ENCODE measurements at regions not wholly inside any gene's neighbourhood (a gene's known extent, or its start where the extent isn't known, plus 50 kb on each side); places are given as distances from the start of the nearest gene placed in this dataset.

DNA sequence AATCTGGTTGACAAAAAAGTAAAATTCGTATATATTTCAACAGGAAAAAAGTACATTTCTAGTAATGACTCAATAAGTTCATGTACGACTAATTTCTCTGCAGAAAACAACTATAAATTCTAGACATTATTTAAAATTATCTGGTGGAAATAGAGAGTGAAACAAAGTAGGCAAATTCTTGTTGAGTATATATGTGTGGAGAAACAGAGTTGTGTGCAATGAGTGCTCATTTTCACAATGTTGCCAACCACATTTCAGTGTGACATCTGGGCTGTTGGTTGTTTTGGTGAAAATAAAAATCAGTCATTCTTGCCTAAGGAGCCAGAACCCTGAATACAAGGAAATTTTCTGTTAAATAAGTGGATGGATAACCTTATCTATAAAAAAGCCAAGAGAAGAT lies 372.0 kb upstream of the NDST4 start:
- TF ChIP-seq, protein P1, sequence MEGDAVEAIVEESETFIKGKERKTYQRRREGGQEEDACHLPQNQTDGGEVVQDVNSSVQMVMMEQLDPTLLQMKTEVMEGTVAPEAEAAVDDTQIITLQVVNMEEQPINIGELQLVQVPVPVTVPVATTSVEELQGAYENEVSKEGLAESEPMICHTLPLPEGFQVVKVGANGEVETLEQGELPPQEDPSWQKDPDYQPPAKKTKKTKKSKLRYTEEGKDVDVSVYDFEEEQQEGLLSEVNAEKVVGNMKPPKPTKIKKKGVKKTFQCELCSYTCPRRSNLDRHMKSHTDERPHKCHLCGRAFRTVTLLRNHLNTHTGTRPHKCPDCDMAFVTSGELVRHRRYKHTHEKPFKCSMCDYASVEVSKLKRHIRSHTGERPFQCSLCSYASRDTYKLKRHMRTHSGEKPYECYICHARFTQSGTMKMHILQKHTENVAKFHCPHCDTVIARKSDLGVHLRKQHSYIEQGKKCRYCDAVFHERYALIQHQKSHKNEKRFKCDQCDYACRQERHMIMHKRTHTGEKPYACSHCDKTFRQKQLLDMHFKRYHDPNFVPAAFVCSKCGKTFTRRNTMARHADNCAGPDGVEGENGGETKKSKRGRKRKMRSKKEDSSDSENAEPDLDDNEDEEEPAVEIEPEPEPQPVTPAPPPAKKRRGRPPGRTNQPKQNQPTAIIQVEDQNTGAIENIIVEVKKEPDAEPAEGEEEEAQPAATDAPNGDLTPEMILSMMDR (IDR thresholded peaks at IDR 0.05): no peak
- no peak for TF ChIP-seq POLR2A (IDR thresholded peaks at IDR 0.05)

All from heart left ventricle (tissue), 13 donors.